Activated CD8-positive, alpha-beta memory T cell treated with anti-CD3 and anti-CD28 coated beads, Interleukin-2, amount 50 U/mL, for 4 hours (primary cell): ENCODE measurements at regions not wholly inside any gene's neighbourhood (a gene's known extent, or its start where the extent isn't known, plus 50 kb on each side); places are given as distances from the start of the nearest gene placed in this dataset.

ENCODE experiments used
- DNase-seq: peaks from one replicate; pipeline ENCODE4 v3.0.0-alpha.2; 2020

DNA sequence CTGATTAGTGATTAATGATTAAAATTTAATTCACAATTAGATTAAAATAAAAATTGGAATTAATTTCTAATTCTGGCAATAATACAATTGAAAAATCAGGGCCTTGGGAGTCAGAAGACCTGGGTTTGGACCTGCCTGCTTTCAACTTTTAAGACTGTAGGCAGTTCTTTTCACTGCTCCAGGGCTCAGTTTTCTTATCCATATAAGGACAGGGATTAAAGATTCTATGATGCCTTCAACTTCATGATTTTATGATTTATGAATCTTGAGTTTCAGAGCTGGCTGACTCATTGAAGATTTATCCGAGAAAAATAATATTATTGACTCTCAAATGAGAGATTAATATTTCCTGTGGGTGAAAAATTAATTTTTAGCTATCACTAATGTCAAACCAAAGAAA is 208.6 kb upstream of the ANKH start:
- no peak for DNase-seq

DNA sequence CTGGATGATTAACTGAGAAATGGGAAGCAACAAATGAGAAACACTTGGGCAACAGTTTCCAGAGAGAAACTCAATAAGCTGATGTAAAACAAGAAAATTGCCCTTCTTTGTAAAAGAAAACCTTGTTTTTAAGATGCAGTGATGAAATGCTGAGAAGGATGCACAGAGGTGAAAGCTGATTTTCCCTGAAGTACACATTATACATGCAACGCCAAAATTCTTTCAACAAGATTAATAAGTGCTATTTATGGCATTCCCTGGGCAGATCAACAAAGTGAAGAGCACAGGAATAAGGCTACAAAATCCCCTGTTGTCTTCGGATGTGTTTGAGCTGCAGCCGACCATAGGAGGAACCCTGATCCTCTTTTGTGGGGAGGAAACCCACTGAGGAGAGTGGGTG is 208.0 kb upstream of the ANKH start:
- no peak for DNase-seq

DNA sequence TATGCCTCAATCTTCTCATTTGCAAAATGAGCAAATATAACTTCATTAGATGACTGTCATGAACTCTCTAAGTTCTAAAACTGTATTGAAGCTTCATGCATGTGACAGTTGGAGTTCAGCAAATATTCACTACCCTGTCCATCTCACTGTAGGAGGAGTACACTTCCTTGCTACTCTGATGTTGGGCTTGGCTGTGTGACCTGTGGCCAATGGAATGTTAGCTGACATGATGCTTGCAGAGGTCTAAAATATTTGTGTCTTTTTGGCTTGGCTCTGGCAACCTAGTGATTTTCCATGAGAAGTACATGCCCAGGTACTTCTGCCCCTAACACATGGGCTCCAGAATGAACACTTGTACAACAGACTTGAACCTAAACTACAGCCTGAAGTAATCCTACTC is 203.1 kb upstream of the ANKH start:
- no peak for DNase-seq

DNA sequence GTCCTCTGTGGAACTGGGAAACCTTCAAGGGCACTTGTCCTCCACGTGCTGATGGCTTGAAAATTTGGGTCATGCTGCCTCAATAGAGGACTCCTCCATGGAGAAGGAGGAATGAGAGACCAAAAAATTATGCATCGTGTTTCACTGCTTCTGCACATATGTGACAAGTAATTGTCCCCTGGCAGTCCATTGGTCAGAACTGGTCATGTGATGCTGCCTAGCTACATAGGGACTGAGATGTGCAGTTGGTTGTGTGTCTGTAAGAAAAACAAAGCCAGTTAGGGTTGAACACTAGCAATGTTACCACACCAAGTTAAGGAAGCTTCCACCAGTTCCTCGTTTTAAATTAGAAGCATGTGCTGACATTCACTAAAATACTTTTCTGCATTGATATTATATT is 201.9 kb upstream of the ANKH start:
- no peak for DNase-seq

- no peak for DNase-seq
These were observed 199.3 kb upstream of the ANKH start for GRCh38 chr5:15070907-15071306.

DNA sequence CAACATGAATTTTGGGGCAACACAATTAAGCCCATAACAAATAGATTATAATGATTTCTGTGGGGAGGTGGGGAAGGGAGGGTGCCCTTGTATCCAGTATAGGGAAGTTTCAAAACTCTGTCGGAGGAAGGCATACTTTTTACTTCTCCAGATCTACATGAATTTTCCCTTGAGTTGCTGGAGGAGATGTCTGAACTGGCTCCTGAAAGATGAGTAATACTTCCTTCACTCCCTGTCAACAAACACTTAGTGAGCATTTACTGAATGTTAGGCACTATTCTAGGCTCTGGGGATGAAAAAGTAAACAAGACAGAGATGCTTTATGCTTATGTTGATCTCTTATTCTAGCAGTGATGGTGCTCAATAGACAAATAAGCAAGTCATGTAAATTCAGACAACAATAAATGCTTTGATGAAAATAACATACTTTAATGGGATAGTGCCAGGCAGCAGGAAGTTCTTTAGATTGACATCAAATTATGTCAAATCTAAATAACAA is 197.9 kb upstream of the ANKH start:
- no peak for DNase-seq

- no peak for DNase-seq
These were observed 193.5 kb upstream of the ANKH start for GRCh38 chr5:15065091-15065490.

DNA sequence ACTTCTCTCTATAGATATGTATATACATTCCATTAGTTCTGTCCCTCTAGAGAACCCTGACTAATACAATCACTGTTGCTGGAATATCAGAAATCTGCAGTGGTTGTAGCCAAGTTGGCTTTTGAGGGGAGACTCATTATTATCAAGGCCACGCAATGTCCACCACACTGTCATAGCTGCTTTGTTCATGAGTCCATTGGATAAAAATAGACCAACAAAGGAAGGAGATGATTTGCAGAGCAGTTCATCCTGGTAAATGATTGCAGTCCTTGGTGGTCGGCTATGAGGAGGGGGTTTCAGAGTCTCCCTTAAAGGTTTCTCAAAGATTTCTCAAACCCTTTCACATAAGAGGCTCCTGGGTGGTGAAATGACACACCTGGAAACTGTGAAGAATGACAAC is 192.8 kb upstream of the ANKH start:
- DNase-seq, result no peak

GRCh38 chr5:15056988-15057592 is 185.5 kb upstream of the ANKH start:
- no peak for DNase-seq

DNA sequence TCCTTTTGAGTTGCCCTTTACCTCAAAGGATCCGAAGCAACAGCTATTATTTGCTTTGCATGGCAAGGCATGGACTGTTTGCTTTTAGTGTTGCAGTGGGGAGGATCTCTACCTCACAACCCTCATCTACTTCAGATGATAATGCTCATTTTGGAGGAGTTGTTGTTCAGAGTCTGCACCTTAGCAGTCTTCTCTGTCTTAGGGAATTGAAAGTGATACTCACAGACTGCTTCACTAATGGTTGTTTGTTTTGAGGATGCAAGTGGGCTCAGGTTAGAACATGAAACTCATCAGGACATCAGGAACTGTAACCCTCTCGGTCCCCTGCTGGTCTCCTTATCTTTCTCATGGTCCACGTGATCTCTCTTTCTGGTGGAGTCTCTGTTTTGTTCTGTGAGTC is 172.9 kb upstream of the ANKH start:
- DNase-seq, result no peak

DNA sequence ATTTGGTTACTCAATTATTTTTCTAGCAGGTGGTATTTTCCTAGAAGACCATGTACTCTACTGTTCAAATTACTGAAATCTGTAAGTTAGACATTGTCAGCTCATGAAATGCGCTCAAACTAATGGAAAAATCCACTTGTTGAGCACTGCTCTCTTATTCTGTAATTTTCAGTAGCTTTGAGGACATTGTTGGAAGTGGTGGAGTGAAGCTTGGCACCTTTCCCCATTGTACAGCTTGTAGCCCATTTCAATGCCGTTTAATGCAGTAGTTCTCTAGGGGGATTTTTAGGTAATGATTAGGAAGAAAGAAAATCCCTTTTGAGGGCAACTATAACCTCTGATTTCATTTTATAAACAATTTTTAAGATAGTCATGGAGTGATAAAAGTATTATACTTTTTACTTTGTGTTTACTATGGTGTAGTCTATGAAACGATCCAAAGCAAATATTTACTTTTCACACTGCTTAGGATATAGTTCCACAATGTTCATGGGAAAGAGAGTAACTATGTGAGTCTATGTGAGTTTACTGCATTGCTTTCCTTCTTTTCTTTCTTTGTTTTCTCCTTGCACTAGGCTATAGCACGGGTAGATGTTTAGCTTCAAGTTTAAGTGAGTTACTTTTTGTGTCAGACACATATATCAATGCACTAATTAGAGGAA is 165.8 kb upstream of the ANKH start:
- DNase-seq, result no peak

- no peak for DNase-seq
These were observed 162.8 kb upstream of the ANKH start for GRCh38 chr5:15034379-15034778.

DNA sequence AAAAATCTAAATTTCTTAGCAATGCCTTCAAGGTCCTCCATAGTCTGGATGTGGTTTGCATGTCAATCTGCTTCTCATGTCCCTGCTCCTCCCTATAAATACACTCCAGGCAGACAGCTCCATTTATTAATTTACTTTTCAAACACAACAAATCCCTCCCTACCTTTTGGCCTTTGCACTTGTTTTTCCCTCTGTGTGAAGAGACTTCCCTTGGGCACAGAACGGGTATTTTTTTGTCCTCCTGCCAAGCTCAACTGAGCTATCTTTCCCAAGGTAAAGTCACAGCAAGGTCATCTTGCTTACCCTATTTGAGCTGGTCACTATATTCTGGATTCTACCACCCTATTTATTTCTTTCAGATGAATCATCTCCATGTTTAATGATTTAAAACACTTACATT is 159.6 kb upstream of the ANKH start:
- no peak for DNase-seq

- no peak for DNase-seq
These were observed 156.2 kb upstream of the ANKH start for GRCh38 chr5:15027764-15028163.

- DNase-seq, result no peak
These were observed 155.4 kb upstream of the ANKH start for GRCh38 chr5:15026944-15027343.

DNA sequence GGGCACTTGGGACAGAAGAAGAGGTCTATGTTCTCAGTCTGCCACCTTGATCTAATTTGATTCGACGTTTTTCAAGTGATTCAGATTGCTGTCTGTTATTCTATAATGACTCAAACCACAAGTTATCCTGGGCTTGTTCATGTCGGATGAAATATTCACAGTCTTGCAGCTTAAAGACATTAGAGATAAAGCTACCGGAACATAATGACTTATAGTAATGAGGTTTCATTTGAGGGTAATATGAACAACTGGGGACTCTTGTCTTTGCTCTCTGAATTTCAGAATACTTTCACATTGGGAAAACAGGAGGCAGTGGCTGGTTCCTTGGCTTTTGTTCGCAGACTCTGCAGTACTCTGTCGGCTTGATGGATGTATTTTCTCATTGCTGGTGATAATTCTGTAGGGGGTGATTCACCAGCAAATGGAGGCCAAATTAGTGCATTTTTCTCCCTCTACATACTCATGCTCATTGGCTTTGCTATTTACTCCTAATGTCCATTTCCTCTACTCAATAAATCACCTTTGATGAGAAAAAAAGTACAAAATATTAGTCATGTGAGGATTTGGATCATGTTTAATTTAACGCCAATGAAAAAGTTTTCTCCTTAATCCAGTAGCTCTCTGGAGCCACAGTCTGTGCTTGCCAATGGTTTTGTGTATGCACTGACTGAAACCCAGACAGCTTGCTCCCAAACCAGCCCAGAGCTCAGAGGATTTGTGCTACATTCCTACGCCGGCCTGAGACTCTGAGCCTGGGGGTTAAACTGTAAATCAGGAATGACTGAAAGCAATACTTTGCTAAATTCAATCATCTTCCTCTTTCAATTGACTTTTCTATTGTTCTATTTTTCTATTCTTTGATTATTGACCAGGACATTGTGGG is 154.7 kb upstream of the ANKH start:
- DNase-seq, result no peak

DNA sequence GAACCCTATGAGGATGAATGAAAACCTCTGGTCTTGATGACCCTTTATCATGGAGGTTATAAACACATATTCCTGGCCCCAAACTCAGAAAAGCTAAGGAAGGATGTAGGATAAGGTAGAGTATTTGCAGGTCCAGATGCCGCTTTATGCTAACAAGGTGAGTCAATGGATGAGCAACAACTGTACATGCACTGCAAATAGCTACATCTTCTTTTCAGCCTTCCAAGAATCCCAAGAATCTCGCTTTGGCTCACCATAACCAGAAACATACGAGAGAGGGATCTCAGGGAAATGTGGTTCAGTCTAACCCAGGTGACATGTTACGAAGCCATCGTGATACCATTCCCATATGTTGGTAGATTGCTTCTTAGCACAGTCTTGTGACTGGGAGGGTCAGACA is 152.3 kb upstream of the ANKH start:
- DNase-seq, result no peak

- DNase-seq, result no peak
These were observed 151.7 kb upstream of the ANKH start for GRCh38 chr5:15023266-15023665.

- no peak for DNase-seq
These were observed 149.9 kb upstream of the ANKH start for GRCh38 chr5:15021266-15022046.

- no peak for DNase-seq
These were observed 149.2 kb upstream of the ANKH start for GRCh38 chr5:15020736-15021135.

DNA sequence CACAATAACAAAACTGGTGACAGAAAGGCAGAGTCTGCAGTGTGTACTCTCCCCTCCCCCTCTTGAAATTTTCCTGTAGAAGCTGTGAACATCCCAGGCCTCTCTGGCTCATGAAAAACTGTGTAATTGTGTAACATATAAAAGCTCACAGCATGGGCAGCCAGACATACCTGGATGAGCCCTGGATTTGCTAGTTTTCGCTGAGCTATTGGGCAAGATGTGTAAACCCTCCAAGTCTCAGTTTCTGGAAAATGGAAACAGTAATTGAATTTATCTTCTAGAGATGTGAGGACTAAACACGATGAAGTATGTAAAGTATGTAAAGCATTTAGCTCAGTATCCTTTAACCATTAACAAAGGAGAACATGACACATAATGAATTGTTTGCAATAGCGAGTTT is 143.2 kb upstream of the ANKH start:
- DNase-seq, result no peak

DNA sequence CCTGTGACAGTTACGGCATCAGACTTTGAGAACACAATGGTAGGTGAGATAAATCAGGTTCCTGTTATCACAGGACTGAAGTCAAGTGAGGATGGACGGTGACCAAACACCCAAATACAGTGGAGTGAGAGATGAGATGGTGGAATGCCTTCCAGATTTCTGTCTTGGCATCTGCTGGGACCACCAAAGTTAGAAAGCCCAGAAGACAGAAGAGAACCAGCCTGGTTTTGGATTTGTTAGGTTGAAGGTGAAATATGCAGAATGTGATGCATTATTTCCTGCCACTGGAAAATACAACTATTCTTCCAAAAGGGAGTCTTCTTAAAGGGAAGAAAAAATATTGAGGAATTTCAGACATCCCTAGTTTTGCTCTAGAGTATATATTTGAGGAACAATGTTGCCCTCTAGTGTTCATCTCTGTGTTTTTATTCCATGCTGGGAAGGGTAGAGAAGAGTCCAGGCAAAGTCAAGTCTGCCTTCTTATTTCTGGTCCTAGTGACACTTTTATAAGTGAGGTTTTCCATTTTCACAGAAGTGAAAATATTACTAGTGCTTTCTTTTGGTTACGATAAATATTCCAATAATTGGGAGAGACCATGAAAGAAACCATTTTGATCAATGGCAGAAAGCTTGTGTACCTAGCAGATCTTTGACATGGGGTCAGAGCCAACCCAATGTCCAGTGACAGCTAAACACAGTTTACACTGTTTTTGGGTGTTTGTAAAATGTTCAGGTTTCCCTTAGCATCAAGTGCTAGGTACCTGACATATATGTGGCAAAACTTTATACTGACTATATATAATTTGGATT is 142.3 kb upstream of the ANKH start:
- DNase-seq, result no peak
